GM23248 (cell line): ENCODE measurements at regions not wholly inside any gene's neighbourhood (a gene's known extent, or its start where the extent isn't known, plus 50 kb on each side); places are given as distances from the start of the nearest gene placed in this dataset.

Experiments
- DNase-seq: peaks from one replicate; pipeline ENCODE4 v3.0.0-alpha.2; 2015
- H2AFZ ChIP-seq: fragments of 200-600 bp; sonication (generic); 2 replicates; pipeline ENCODE4 v1.6.1; 2016; ENCODE audit warnings: antibody characterized with exemption
- H3F3A ChIP-seq: fragments of 200-600 bp; sonication (generic); 2 replicates; pipeline ENCODE4 v1.6.1; 2016; ENCODE audit warnings: mild to moderate bottlenecking, antibody characterized with exemption, mixed run types; ENCODE audit not compliant: insufficient read depth
- H3K27ac ChIP-seq: fragments of 200-600 bp; sonication (generic); 2 replicates; pipeline ENCODE4 v1.5.1; 2016; ENCODE audit warnings: mild to moderate bottlenecking
- H3K27me3 ChIP-seq: fragments of 200-600 bp; sonication (generic); replicated peaks from 2 replicates; pipeline ENCODE4 v1.6.1; 2016; ENCODE audit warnings: mild to moderate bottlenecking; ENCODE audit not compliant: insufficient read depth
- H3K36me3 ChIP-seq: fragments of 200-600 bp; sonication (generic); 2 replicates; pipeline ENCODE4 v1.6.1; 2016; ENCODE audit warnings: low read depth, mild to moderate bottlenecking
- H3K4me1 ChIP-seq: fragments of 200-600 bp; sonication (generic); 2 replicates; pipeline ENCODE4 v1.6.1; 2016; ENCODE audit warnings: mild to moderate bottlenecking; ENCODE audit not compliant: insufficient read depth
- H3K4me2 ChIP-seq: fragments of 200-600 bp; sonication (generic); one replicate; pipeline ENCODE4 v1.6.1; 2016; ENCODE audit warnings: mild to moderate bottlenecking; ENCODE audit not compliant: unreplicated experiment
- H3K4me3 ChIP-seq: fragments of 200-600 bp; sonication (generic); 2 replicates; pipeline ENCODE4 v1.5.1; 2016; ENCODE audit warnings: mild to moderate bottlenecking
- H3K79me2 ChIP-seq: fragments of 200-600 bp; sonication (generic); 2 replicates; pipeline ENCODE4 v1.6.1; 2016; ENCODE audit warnings: mild to moderate bottlenecking; ENCODE audit not compliant: insufficient read depth
- H3K9ac ChIP-seq: fragments of 200-600 bp; sonication (generic); 2 replicates; pipeline ENCODE4 v1.6.1; 2016; ENCODE audit warnings: mild to moderate bottlenecking
- H3K9me2 ChIP-seq: fragments of 200-600 bp; sonication (generic); 2 replicates; pipeline ENCODE4 v1.6.1; 2016; ENCODE audit warnings: mixed run types, mild to moderate bottlenecking, moderate library complexity; ENCODE audit not compliant: insufficient read depth
- H3K9me3 ChIP-seq: fragments of 200-600 bp; sonication (generic); one replicate; pipeline ENCODE4 v1.6.1; 2017; ENCODE audit warnings: low read depth
- H4K20me1 ChIP-seq: fragments of 200-600 bp; sonication (generic); 2 replicates; pipeline ENCODE4 v1.6.0; 2016; ENCODE audit not compliant: insufficient read depth
- EZH2 ChIP-seq: fragments of 200-600 bp; sonication (generic); IDR thresholded peaks from 2 replicates; pipeline ENCODE4 v1.6.1; 2018; ENCODE audit warnings: antibody characterized with exemption, mild to moderate bottlenecking; ENCODE audit not compliant: insufficient read depth, poor library complexity, severe bottlenecking
- EZH2phosphoT487 ChIP-seq: fragments of 200-600 bp; sonication (generic); IDR thresholded peaks from 2 replicates; pipeline ENCODE4 v1.6.1; 2018; ENCODE audit warnings: antibody characterized with exemption, moderate library complexity, mild to moderate bottlenecking, low read depth; ENCODE audit not compliant: insufficient read depth
- WGBS, 2 experiments: methylation state at CpG; one replicate each; pipeline ENCODE4 v1.1.6; 2015 to 2017; ENCODE audit warnings: low lambda C conversion rate in 2 of 2, low coverage in 1 of 2; ENCODE audit errors: missing lambda C conversion rate in 2 of 2; 5-methylcytosine and 5-hydroxymethylcytosine counted together
- in situ Hi-C: fragments of 300-500 bp; cut with MboI; formaldehyde crosslinking; loops from 2 replicates; pipeline ENCODE4 v1.15.0; 2020

DNA sequence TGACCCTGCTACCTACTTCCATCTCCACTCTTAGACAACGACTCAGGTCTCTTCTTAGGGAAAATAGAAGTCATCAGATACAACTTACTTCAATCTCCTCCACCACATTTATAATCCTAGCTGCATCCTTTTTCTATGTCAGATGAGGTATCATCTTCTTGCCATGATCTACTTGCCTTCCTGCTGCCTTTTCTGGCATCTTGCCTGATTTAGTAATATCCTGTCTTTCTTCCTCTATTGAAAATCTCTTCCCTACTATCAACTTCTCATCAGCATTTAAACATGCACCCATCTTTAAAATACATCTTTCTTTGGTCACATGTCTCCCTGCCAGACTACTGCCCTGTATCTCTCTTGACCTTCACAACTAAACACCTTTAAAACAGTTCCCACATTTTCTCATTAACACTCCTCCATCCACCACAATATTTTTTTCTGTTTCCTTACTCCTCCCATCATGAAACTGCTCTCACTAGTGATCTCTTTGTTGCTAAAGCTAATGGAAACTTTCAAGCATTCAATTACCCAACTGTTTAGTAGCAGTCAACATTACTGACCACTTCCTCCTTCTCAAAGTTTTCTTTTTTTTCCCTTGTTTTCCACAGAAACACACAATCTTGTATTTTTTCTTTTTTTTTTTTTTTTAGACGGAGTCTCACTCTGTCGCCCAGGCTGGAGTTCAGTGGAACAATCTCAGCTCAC, 100.8 kb upstream of the CXorf66 start:
- H3K9ac ChIP-seq, result no peak overlapping the region
- H3K4me1 ChIP-seq, result no peaks in the 10 kb centered on the region
- no peaks in the 10 kb centered on the region for H3K79me2 ChIP-seq
- DNase-seq, result no peak
- no peaks in the 10 kb centered on the region for H3F3A ChIP-seq
- H2AFZ ChIP-seq, result no peak overlapping the region
- no peak overlapping the region for H3K4me2 ChIP-seq
- 72 to 80% methylated on average over 3 of the region's 3 CpGs for WGBS, 2 experiments
- no peaks in the 10 kb centered on the region for H3K36me3 ChIP-seq
- no peak for TF ChIP-seq EZH2phosphoT487
- no peak for TF ChIP-seq EZH2
- in situ Hi-C loops, result loop anchor here (25.0 kb wide), 1 partner anchor 596 kb away; no protein-coding TSS in a partner anchor
- no peaks in the 10 kb centered on the region for H3K27me3 ChIP-seq
- H4K20me1 ChIP-seq, result no peaks in the 10 kb centered on the region
- no peaks in the 10 kb centered on the region for H3K9me2 ChIP-seq
- H3K9me3 ChIP-seq, result no peaks in the 10 kb centered on the region
- no peak overlapping the region for H3K4me3 ChIP-seq
- H3K27ac ChIP-seq, result no peak overlapping the region

GRCh38 chrX:140064993-140065392, 99.7 kb upstream of the CXorf66 start:
- Histone ChIP-seq H3K79me2 (no peaks in the 10 kb centered on the region), H3K4me1 (no peaks in the 10 kb centered on the region), H3K27ac (no peak overlapping the region), H3F3A (no peaks in the 10 kb centered on the region), H3K4me2 (no peak overlapping the region), H4K20me1 (no peaks in the 10 kb centered on the region), H3K36me3 (no peaks in the 10 kb centered on the region), H3K9ac (no peak overlapping the region), H3K9me2 (no peaks in the 10 kb centered on the region), H3K27me3 (no peaks in the 10 kb centered on the region), H3K4me3 (no peak overlapping the region), H3K9me3 (no peaks in the 10 kb centered on the region), H2AFZ (no peak overlapping the region)
- TF ChIP-seq EZH2, result no peak
- TF ChIP-seq EZH2phosphoT487, result no peak
- WGBS, 2 experiments, result 24% methylated on average over 4 of the region's 4 CpGs; no CpG with 5 or more reads in 1 of the 2 experiments
- no peak for DNase-seq
- in situ Hi-C loops, result loop anchor here (25.0 kb wide), 1 partner anchor 597 kb away; no protein-coding TSS in a partner anchor

DNA sequence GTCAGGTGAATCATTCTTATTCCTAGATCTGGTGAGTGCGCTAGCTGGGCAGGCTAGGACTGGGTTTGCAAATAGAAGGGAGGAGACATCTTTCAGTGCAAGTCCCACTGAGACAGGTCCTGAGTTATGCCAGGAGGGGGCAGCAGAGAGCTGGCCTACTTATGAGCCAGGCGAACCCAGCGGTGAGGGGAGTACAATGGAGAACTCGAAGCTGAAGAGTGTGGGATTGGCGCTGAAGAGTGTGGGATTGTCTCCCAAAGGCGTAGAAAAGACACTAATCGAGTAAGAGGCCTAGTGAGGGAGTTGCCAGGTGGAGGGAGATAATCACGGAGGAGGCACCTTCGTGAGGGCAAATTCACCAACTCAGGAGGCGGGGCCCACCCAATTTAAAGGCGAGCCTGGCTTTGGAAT, 91.7 kb upstream of the CXorf66 start:
- WGBS, 2 experiments, result 15 to 20% methylated on average over 10 to 11 of the region's 11 CpGs
- no peaks in the 10 kb centered on the region for H3K9me2 ChIP-seq
- no peak overlapping the region for H3K9ac ChIP-seq
- TF ChIP-seq EZH2phosphoT487 (no peak), EZH2 (no peak)
- H4K20me1 ChIP-seq, result no peaks in the 10 kb centered on the region
- no peak overlapping the region for H3K4me2 ChIP-seq
- no peaks in the 10 kb centered on the region for H3K4me1 ChIP-seq
- peak; percentile 66 for DNase-seq
- no peaks in the 10 kb centered on the region for H3K27me3 ChIP-seq
- H3K79me2 ChIP-seq, result no peaks in the 10 kb centered on the region
- H3F3A ChIP-seq, result no peaks in the 10 kb centered on the region
- in situ Hi-C loops, result loop anchor here (25.0 kb wide), 1 partner anchor 605 kb away; no protein-coding TSS in a partner anchor
- H3K36me3 ChIP-seq, result no peaks in the 10 kb centered on the region
- H3K27ac ChIP-seq, result no peak overlapping the region
- no peaks in the 10 kb centered on the region for H3K9me3 ChIP-seq
- H2AFZ ChIP-seq, result no peak overlapping the region
- no peak overlapping the region for H3K4me3 ChIP-seq

- WGBS, 2 experiments, result 59 to 64% methylated on average over 5 of the region's 5 CpGs
Observed at GRCh38 chrX:140053846-140054245, 88.5 kb upstream of the CXorf66 start.

GRCh38 chrX:140050906-140051305, 85.6 kb upstream of the CXorf66 start:
- in situ Hi-C loops, result loop anchor here (25.0 kb wide), 1 partner anchor 611 kb away; no protein-coding TSS in a partner anchor
- no peaks in the 10 kb centered on the region for H3K4me1 ChIP-seq

More at GRCh38 chrX:140053846-140054245, 88.5 kb upstream of the CXorf66 start:
- Histone ChIP-seq H3K27me3 (no peaks in the 10 kb centered on the region), H3K36me3 (no peaks in the 10 kb centered on the region), H3K27ac (no peak overlapping the region), H2AFZ (no peak overlapping the region), H3K4me1 (no peaks in the 10 kb centered on the region), H3K4me2 (no peak overlapping the region), H3K79me2 (no peaks in the 10 kb centered on the region), H4K20me1 (no peaks in the 10 kb centered on the region), H3K9ac (no peak overlapping the region), H3K4me3 (no peak overlapping the region), H3F3A (no peaks in the 10 kb centered on the region), H3K9me3 (no peaks in the 10 kb centered on the region), H3K9me2 (no peaks in the 10 kb centered on the region)
- no peak for DNase-seq
- no peak for TF ChIP-seq EZH2
- TF ChIP-seq EZH2phosphoT487, result no peak
- in situ Hi-C loops, result loop anchor here (25.0 kb wide), 1 partner anchor 608 kb away; no protein-coding TSS in a partner anchor

More at GRCh38 chrX:140050906-140051305, 85.6 kb upstream of the CXorf66 start:
- Histone ChIP-seq H3K9me2 (no peaks in the 10 kb centered on the region), H3K9ac (no peak overlapping the region), H3K27me3 (no peaks in the 10 kb centered on the region), H3F3A (no peaks in the 10 kb centered on the region), H4K20me1 (no peaks in the 10 kb centered on the region), H3K4me3 (no peak overlapping the region), H2AFZ (no peak overlapping the region), H3K4me2 (no peak overlapping the region), H3K9me3 (no peaks in the 10 kb centered on the region), H3K79me2 (no peaks in the 10 kb centered on the region), H3K27ac (no peak overlapping the region), H3K36me3 (no peaks in the 10 kb centered on the region)
- TF ChIP-seq EZH2phosphoT487 (no peak), EZH2 (no peak)
- peak; percentile 43 for DNase-seq
